Body of pancreas (tissue), 4 donors: ENCODE measurements at regions not wholly inside any gene's neighbourhood (a gene's known extent, or its start where the extent isn't known, plus 50 kb on each side); places are given as distances from the start of the nearest gene placed in this dataset.

Experiments used
- POLR2A ChIP-seq, 3 donors: fragments of 450-650 bp; IDR thresholded peaks; one replicate each; pipeline ENCODE4 v1.6.1; 2016; ENCODE audit warnings: antibody characterized with exemption in 3 of 3, mild to moderate bottlenecking in 2 of 3
- TF ChIP-seq, protein P1 (sequence below), 7 experiments: fragments of 450-650 bp in 4 of 7; fragments of 200-600 bp in 3 of 7; sonication (generic) in 3 of 7; IDR thresholded peaks; one replicate each; pipeline ENCODE4 v1.5.1; 2016 to 2019; ENCODE audit warnings: antibody characterized with exemption in 7 of 7

- TF ChIP-seq, protein P1, sequence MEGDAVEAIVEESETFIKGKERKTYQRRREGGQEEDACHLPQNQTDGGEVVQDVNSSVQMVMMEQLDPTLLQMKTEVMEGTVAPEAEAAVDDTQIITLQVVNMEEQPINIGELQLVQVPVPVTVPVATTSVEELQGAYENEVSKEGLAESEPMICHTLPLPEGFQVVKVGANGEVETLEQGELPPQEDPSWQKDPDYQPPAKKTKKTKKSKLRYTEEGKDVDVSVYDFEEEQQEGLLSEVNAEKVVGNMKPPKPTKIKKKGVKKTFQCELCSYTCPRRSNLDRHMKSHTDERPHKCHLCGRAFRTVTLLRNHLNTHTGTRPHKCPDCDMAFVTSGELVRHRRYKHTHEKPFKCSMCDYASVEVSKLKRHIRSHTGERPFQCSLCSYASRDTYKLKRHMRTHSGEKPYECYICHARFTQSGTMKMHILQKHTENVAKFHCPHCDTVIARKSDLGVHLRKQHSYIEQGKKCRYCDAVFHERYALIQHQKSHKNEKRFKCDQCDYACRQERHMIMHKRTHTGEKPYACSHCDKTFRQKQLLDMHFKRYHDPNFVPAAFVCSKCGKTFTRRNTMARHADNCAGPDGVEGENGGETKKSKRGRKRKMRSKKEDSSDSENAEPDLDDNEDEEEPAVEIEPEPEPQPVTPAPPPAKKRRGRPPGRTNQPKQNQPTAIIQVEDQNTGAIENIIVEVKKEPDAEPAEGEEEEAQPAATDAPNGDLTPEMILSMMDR (IDR thresholded peaks at IDR 0.05) = no peak
- no peak for TF ChIP-seq POLR2A (IDR thresholded peaks at IDR 0.05)
These were observed 608.0 kb upstream of the CDH8 start for GRCh38 chr16:62644030-62644812.
